CD4-positive, alpha-beta T cell treated with Interleukin-10 for 1 hour (primary cell): ENCODE measurements at regions not wholly inside any gene's neighbourhood (a gene's known extent, or its start where the extent isn't known, plus 50 kb on each side); places are given as distances from the start of the nearest gene placed in this dataset.

ENCODE experiments used
- DNase-seq: peaks from one replicate; pipeline ENCODE4 v3.0.0-alpha.2; 2020

DNA sequence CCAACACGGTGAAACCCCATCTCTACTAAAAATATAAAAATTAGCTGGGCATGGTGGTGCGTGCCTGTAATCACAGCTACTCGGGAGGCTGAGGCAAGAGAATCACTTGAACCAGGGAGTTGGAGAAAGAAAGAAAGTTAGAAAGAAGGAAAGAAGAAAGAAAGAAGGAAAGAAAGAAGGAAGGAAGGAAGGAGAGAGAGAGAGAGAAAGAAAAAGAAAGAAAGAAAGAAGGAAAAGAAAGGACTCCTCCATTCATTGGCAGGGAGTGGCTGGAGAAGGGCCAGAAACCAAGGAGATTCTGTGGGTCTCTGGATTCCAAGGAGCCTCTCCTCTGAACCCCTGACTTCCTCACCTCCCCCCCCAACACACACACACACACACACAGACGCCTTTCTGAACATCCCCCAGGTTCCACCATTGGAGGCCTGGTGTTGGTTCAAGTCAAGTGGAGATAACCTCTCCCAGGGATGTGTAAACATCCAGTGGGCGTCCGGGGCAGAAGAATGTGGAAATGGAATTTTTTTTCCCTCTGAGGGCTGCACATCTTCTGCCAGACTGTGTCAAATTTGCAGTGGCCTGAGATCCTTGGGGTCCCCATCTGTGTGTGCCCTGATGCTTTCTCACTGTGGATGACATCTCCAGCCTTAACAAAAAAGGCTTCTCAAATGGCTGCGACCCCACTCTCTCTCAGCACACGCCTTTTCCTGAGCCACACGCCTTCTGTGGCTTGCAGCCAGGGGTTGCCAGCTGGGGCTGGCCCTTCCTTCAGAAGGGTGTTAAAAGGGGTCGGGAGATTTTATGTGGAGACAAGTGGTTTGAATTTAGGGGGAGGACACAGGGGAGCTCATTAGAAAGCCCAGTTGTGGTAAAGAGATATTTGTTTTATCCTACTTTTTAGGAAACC lies 109.3 kb upstream of the HAND1 start:
- no peak for DNase-seq

- DNase-seq = no peak
Measured at GRCh38 chr5:154583671-154584177, 105.7 kb upstream of the HAND1 start.

DNA sequence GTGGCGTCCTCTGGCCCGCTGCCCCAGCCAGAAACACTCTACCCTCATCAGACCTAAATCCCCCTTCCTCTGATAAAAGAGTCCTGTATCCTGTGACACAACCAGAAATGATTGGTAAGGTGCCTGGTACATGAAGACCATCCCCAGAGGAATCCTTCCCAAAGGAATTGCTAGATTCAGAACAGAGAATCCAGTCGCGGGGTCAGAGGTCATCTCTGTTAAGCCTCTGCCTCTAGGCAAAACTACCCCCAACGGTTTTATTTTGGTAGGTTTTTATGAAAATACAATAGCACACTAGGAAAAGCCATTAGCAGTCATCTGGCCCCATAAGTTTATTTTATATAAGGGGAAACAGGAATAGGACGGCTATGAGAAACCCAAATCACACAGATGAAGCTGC lies 102.4 kb upstream of the HAND1 start:
- DNase-seq = no peak

GRCh38 chr5:154577416-154577815 lies 99.4 kb upstream of the HAND1 start:
- no peak for DNase-seq

- DNase-seq = no peak
Measured at GRCh38 chr5:154576429-154576806, 98.4 kb upstream of the HAND1 start.

DNA sequence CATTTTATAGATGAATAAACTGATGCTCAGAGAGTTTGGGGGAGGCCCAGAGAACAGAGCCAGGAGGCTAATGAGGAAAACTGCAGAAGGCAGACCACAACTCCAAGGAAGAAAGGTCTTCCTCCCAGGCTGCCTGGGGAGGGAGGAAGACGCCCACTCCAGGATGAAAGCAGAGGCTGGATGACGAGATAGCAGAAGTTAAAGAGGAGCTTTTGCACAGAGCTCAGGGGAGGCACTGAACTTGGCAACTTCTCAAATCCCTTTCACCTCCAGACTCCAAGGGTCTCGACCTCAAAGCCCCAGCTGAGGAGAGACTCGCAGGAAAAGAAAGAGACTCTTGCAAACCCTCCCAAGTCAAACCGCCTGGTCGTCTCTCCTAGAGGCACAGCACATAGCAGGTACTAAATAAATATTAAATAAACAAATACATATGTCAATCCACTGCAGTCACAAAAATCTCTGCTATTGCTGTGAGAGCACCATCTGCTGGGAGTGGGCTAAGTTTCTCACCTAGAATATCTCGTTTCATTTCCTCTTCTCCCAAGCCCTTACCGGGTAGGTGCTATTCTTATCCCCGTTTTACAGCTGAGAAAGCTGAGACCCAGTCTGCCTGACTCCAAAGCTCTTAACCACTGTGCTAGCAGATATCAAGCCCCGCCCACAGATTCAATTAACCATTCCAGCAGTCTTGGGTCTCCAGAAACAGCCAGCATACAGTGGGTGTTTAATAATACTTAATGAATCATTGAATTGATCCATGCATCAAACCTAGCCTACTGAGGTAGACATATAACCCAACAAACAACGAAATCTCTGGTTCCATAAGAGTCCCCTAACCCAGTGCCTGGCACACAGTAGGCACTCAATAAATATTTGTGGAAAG lies 97.8 kb upstream of the HAND1 start:
- no peak for DNase-seq

DNA sequence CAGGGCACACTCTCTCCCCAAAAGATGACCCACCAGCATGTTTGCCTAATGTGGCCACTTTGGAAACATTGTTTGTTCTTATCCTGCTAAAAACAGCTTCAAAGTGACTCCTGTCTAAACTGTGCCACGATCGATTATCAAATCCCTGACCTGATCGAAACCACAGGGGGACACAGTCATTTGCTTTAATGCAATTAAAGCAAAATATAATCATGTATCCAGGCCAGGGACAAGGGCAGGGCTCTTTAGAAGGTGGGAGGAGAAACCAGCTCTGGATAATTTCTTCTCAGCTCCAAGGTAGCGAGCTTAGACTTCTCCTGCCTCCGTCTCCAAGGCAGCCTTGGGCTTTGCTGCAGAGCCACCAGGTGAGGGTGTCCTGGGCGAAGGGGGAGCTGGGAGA lies 95.0 kb upstream of the HAND1 start:
- no peak for DNase-seq

GRCh38 chr5:154571325-154572035 lies 93.5 kb upstream of the HAND1 start:
- DNase-seq = no peak

- no peak for DNase-seq
Measured at GRCh38 chr5:154570572-154571324, 92.7 kb upstream of the HAND1 start.

- no peak for DNase-seq
Measured at GRCh38 chr5:154568589-154568988, 90.6 kb upstream of the HAND1 start.

DNA sequence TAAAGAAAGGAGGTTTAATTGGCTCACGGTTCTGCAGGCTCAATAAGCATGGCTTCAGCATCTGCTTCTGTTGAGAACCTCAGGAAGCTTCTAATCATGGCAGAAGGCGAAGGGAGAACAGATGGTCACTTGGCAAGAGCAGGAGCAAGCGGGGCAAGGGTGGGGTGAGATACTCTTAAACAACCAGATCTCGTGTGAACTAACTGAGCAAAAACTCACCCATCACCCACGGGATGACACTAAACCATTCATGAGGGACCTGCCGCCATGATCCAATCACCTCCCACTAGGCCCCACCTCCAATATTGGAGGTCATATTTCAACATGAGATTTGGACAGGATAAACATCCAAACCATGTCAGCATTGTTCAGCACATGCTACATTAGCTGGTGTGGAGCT lies 89.1 kb upstream of the HAND1 start:
- no peak for DNase-seq

- no peak for DNase-seq
Measured at GRCh38 chr5:154566146-154566680, 88.2 kb upstream of the HAND1 start.

DNA sequence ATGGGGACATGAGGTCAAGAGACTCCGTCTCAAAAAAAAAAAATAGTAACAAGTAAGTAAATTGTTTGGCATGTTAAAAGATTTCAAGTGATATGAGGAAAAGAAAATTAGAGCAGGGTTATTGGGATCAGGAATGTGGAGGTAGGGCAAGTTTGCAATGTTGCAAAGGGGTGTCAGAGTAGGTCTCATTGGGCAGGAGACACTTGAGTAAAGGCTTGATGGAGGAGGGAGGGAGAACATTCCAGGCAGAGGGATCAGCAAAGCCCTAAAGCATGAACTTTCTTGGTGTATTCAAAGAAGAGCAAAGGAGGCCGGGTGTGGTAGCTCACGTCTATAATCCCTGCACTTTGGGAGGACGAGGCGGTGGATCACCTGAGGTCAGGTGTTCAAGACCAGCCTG lies 87.1 kb upstream of the HAND1 start:
- DNase-seq = no peak

DNA sequence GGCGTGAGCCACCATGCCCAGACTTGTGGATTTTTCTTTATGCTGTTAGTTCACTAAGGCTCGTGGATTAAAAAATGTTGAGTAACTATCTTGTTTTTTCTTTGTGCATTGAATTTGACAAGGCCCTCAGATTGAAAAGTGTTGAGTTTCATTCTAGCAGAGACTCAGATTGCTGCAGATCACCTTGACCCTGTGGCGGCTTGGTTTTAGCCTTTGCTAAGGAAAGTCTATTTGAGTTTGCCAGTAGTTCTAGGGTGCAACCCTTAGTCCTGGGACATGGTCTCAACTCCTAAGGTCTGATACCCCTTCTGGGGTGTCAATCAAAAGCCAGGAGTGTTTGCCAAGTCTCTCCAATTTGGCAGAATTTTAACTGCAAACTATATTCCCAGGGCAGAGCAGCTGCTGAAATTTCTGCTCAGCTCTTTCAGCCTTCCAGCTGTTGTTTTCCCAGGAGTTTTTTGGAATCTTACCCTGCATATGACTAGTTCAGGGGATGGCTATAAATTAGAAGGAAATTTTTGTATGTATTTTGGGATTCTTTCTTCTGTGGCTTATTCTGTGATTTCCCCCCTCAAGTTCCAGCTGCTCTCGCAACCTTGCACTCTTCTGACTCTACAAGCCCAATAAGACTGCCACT lies 84.3 kb upstream of the HAND1 start:
- no peak for DNase-seq

DNA sequence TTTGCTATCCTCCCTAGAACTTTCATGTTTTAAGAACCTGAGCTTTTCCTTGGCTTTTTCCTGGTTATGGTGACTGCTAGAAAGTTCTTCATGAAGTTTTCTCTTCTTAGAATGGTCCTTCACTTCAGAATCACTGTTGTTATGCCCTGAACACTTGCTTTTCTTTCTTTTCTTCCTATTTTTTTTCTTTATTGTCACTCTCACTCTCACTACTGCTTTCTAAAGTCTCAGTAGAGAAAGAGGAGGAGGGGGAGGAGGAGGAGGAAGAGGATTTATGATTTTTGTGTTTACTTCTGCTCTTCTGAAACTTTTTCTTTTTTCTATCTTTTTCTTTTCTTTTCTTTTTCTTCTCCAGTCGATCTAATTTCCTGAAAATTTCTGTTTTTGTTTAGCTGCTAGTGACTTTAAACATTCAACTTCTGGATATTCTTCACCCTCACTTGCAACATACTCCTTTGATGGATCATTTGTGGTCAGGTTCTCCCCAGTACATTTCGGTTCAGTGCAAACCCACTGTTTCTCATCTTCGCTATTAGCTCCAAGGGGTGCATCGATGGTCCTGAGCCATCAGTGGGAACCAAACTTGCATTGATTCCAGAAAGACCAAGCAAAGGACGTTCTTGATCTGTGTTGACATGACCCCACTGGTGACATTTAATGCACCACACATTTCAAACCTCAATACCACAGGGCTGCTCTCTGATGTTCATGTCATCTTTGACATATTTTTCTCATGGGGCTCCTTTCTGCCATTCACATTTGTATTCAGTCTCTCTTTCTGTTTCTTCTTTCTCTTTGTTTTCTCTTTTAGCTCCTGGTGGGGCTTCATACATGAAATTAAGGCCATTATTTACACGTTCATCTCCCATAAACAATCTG lies 81.6 kb upstream of the HAND1 start:
- DNase-seq = no peak

DNA sequence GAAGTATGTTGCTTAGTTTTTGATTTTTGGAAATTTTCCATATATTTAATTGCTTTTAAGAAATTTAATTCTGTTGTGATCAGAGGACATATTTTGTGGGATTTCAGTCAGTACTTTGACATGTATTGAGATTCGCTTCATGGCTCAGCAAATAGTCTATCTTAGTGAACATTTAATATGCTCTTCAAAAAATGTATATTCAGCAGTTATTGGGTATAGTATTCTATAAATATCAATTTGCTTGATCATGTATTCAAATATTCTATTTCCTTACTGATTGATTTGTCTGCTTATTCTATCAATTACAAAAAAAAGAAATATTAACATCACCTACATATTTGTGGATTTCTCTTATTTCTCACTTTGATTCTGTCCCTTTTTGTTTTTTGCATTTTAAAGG lies 79.5 kb upstream of the HAND1 start:
- no peak for DNase-seq

- DNase-seq = no peak
Measured at GRCh38 chr5:154547551-154547950, 69.5 kb upstream of the HAND1 start.

DNA sequence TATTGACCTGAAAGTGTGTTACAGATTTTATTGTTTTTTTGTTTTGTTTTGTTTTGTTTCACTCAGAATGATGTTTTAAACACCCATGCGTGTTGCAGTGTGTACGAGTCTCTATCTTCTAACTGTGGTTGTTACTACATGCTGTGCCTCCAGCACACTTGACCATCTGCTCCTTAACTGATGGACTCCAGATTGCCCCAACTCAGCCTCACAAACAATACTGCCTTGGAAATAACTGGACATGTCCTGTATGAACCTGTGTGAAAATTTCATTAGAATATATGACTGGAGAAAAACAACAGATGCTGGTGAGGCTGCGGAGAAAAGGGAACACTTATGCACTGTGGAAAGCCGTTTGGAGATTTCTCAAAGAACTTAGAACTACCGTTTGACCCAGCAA lies 68.7 kb upstream of the HAND1 start:
- DNase-seq = no peak

GRCh38 chr5:154544646-154545045 lies 66.6 kb upstream of the HAND1 start:
- no peak for DNase-seq

DNA sequence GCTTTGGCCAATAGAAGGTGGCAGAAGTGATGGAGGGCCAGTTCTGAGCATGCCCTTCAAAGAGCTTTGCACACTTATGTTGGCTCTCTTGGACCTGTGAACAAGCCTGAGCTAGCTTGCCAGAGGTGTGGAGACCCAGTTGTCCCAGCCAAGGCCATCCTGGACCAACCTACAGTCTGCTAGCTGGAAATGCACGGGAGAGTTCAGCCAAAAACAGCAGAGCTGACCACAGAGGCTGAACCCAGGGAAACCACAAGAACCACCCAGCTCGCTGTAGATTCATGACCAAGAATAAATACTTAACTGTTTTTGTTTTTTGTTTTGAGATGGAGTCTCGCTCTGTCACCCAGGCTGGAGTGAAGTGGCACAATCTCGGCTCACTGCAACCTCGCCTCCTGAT lies 65.4 kb upstream of the HAND1 start:
- DNase-seq = no peak

DNA sequence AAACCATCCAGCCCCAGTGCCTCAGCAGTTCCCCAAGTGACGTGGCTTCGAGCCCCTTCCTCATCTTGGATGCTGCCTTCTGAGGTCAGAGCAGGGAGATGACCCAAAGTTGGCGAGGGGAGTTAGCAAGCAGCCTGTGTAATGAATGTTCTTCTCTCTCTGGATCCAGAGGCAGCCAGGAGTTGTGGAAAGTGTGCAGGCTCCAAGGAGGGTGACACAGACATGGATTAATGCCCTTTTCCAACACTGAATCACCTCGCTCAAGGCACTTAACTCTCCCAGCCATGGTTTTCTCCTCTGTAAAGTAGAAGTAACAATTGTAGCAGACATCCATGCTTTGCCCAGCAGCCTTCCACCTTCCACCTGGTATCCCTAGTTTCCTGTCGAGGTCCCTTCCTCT lies 64.6 kb upstream of the HAND1 start:
- no peak for DNase-seq
